ENCODE measurements at regions not wholly inside any gene's neighbourhood (a gene's known extent, or its start where the extent isn't known, plus 50 kb on each side); places are given as distances from the start of the nearest gene placed in this dataset.

DNA sequence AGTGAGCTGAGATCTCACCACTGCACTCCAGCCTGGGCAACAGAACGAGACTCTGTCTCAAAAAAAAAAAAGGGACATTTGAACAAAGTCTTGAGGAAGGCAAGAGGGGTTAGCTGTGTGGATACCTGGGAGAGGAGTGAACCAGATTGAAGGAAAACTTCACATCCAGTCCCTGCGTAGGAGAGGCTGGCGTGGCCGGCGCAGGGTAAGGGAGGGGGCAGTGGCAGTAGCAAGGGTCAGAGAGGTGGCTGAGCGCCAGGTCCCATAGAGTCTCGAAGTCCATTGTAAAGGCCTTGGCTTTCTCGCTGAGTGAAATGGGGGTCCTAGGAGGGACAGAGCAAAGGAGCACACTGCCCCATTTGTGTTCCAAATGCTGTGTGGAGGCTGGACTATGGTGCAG, 171.8 kb upstream of the WSCD1 start:
- Histone ChIP-seq H4K20me1 (no peaks in the 10 kb centered on the region), H3K9me3 (peaks cover 11% of the 10 kb centered on the region), H3K27ac (no peak overlapping the region), H3K9ac (no peak overlapping the region), H3K36me3 (no peaks in the 10 kb centered on the region), H3K27me3 (peaks cover under 1% of the 10 kb centered on the region; the same call in 1 of the 2 replicates), H3K4me1 (no peaks in the 10 kb centered on the region), H3K4me2 (no peak overlapping the region), H3K4me3 (no peak overlapping the region)
- TF ChIP-seq Cebpa-rat (IDR thresholded peaks at IDR 0.05): no peak

- no peak for TF ChIP-seq Cebpa-rat (IDR thresholded peaks at IDR 0.05)
- H3K9me3 ChIP-seq: peaks cover 15% of the 10 kb centered on the region
- no peaks in the 10 kb centered on the region for H4K20me1 ChIP-seq
- H3K4me2 ChIP-seq: no peak overlapping the region
- no peak overlapping the region for H3K4me3 ChIP-seq
- no peak overlapping the region for H3K9ac ChIP-seq
- H3K27ac ChIP-seq: no peak overlapping the region
- H3K27me3 ChIP-seq: no peaks in the 10 kb centered on the region
- H3K36me3 ChIP-seq: no peaks in the 10 kb centered on the region
- H3K4me1 ChIP-seq: no peaks in the 10 kb centered on the region
Observed at GRCh38 chr17:5899496-5900195, 170.5 kb upstream of the WSCD1 start.

GRCh38 chr17:5901731-5902130, 168.4 kb upstream of the WSCD1 start:
- no peak overlapping the region for H3K27ac ChIP-seq

GRCh38 chr17:5902181-5903140, 167.7 kb upstream of the WSCD1 start:
- no peak overlapping the region for H3K4me3 ChIP-seq
- H3K27me3 ChIP-seq: no peaks in the 10 kb centered on the region
- H3K36me3 ChIP-seq: no peaks in the 10 kb centered on the region
- H3K27ac ChIP-seq: no peak overlapping the region
- H3K9ac ChIP-seq: no peak overlapping the region
- H3K4me1 ChIP-seq: no peaks in the 10 kb centered on the region
- peaks cover 15% of the 10 kb centered on the region for H3K9me3 ChIP-seq
- H3K4me2 ChIP-seq: no peak overlapping the region
- no peaks in the 10 kb centered on the region for H4K20me1 ChIP-seq
- no peak for TF ChIP-seq Cebpa-rat (IDR thresholded peaks at IDR 0.05)

More at GRCh38 chr17:5901731-5902130, 168.4 kb upstream of the WSCD1 start:
- no peak overlapping the region for H3K9ac ChIP-seq
- H3K36me3 ChIP-seq: no peaks in the 10 kb centered on the region
- peaks cover 15% of the 10 kb centered on the region for H3K9me3 ChIP-seq
- no peak overlapping the region for H3K4me3 ChIP-seq
- TF ChIP-seq Cebpa-rat (IDR thresholded peaks at IDR 0.05): no peak
- H3K4me1 ChIP-seq: no peaks in the 10 kb centered on the region
- H3K4me2 ChIP-seq: no peak overlapping the region
- no peaks in the 10 kb centered on the region for H4K20me1 ChIP-seq
- H3K27me3 ChIP-seq: no peaks in the 10 kb centered on the region

DNA sequence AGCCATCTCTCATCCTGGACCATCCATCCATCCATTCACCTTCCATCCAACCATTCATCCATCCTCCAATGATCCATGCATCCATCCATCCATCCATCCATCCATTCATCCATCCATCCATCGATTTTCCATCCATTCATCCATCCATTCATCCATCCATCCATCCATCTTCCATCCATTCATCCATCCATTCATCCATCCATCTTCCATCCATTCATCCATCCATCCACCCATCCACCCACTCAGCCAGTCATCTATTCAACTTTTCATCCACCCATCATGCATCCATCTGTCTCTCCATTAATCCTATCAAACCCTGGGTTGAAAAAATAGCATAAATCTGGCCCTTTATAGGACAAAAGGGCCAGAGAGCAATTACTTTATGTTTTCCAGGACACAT, 158.3 kb upstream of the WSCD1 start:
- no peak overlapping the region for H3K27ac ChIP-seq
- no peaks in the 10 kb centered on the region for H3K27me3 ChIP-seq
- no peak overlapping the region for H3K9ac ChIP-seq
- H3K9me3 ChIP-seq: no peaks in the 10 kb centered on the region
- no peaks in the 10 kb centered on the region for H3K4me1 ChIP-seq
- no peak for TF ChIP-seq Cebpa-rat (IDR thresholded peaks at IDR 0.05)
- no peak overlapping the region for H3K4me3 ChIP-seq
- H3K36me3 ChIP-seq: no peaks in the 10 kb centered on the region
- no peak overlapping the region for H3K4me2 ChIP-seq
- H4K20me1 ChIP-seq: no peaks in the 10 kb centered on the region

- Histone ChIP-seq H3K4me3 (no peak overlapping the region), H3K27ac (no peak overlapping the region), H4K20me1 (no peaks in the 10 kb centered on the region), H3K36me3 (no peaks in the 10 kb centered on the region), H3K4me2 (no peak overlapping the region), H3K9me3 (no peaks in the 10 kb centered on the region), H3K9ac (no peak overlapping the region), H3K4me1 (no peaks in the 10 kb centered on the region), H3K27me3 (no peaks in the 10 kb centered on the region)
- TF ChIP-seq Cebpa-rat (IDR thresholded peaks at IDR 0.05): no peak
Observed at GRCh38 chr17:5913032-5913531, 157.1 kb upstream of the WSCD1 start.

DNA sequence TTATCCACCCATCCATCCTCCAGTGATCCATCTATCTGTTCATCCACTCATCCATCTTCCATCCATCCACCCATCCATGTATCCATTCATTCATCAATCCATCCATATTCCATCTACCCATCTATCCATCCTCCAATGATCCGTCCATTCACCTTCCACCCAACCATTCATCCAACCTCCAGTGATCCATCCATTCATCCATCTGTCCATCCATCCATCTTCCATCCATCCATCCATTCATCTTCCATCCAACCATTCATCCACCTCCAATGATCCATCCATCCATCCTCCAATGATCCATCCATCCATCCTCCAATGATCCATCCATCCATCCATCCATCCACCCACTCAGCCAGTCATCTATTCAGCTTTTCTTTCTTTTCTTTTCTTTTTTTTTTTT, 156.5 kb upstream of the WSCD1 start:
- Histone ChIP-seq H3K4me2 (no peak overlapping the region), H3K4me1 (no peaks in the 10 kb centered on the region), H3K4me3 (no peak overlapping the region), H3K9me3 (no peaks in the 10 kb centered on the region), H3K27me3 (no peaks in the 10 kb centered on the region), H4K20me1 (no peaks in the 10 kb centered on the region), H3K36me3 (no peaks in the 10 kb centered on the region), H3K27ac (no peak overlapping the region), H3K9ac (no peak overlapping the region)
- no peak for TF ChIP-seq Cebpa-rat (IDR thresholded peaks at IDR 0.05)

DNA sequence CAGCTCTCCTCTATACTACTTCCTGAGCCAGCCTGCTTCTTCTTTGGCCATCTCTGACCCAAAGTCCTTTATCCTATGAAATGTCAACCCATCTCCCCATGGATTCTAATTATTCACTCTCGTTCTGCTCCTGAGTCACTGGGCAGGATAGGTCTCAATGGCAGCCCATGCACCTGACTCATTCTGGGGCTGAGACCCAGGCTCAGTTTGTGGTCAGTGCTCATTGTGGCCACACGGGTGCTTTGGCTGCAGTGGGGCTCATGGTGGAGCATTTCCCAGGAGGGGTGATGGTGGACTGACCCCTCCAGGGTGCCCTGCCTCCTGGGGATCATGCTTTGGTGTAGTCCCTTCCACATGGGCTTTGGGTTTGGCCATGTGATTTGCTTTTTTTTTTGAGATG, 154.8 kb upstream of the WSCD1 start:
- Histone ChIP-seq H3K27ac (no peak overlapping the region), H3K4me2 (no peak overlapping the region), H3K27me3 (no peaks in the 10 kb centered on the region), H3K9me3 (no peaks in the 10 kb centered on the region), H3K36me3 (no peaks in the 10 kb centered on the region), H3K9ac (no peak overlapping the region), H3K4me1 (no peaks in the 10 kb centered on the region), H4K20me1 (no peaks in the 10 kb centered on the region), H3K4me3 (no peak overlapping the region)
- no peak for TF ChIP-seq Cebpa-rat (IDR thresholded peaks at IDR 0.05)

DNA sequence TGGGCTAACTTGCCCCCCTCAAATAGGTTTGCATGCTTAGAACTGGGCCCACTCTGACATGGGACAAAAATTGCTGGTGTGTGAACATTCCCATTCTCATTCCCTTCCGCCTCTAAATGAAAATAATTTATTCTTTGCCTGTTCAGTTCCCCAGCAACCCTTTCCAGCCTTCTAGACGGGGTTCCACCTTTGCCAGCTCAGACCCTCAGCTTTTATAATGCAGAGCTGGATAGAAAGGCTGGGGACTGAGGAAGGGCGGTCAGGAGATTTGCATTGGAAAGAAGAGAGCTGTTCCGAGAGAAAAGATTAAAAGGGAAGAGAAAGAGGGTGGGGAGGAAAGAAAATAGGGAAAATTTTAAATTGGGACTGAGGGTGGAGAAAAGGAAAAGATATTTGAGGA, 151.1 kb upstream of the WSCD1 start:
- no peak overlapping the region for H3K4me2 ChIP-seq
- H3K4me3 ChIP-seq: no peak overlapping the region
- no peaks in the 10 kb centered on the region for H3K9me3 ChIP-seq
- H3K4me1 ChIP-seq: no peaks in the 10 kb centered on the region
- TF ChIP-seq Cebpa-rat (IDR thresholded peaks at IDR 0.05): no peak
- no peak overlapping the region for H3K27ac ChIP-seq
- H4K20me1 ChIP-seq: no peaks in the 10 kb centered on the region
- no peaks in the 10 kb centered on the region for H3K27me3 ChIP-seq
- H3K36me3 ChIP-seq: no peaks in the 10 kb centered on the region
- H3K9ac ChIP-seq: no peak overlapping the region
